Keratinocyte (primary cell): ENCODE measurements at regions not wholly inside any gene's neighbourhood (a gene's known extent, or its start where the extent isn't known, plus 50 kb on each side); places are given as distances from the start of the nearest gene placed in this dataset.

ENCODE experiments used
- DNase-seq: peaks from one replicate; pipeline ENCODE4 v3.0.0-alpha.2; 2011; ENCODE audit warnings: low read depth, missing footprints, low spot score
- FAIRE-seq: peaks from 2 replicates; lab custom pipeline; 2011; peaks lifted over from hg19 to GRCh38; lab: Jason Lieb, UNC
- H2AFZ ChIP-seq: 2 replicates; pipeline ENCODE4 v1.6.0; 2012; ENCODE audit warnings: low read length, control low read depth, inconsistent platforms; ENCODE audit not compliant: control insufficient read depth
- H3K27ac ChIP-seq: 2 replicates; pipeline ENCODE4 v1.5.1; 2011; ENCODE audit warnings: low read length; ENCODE audit not compliant: control insufficient read depth, insufficient read depth
- H3K27me3 ChIP-seq: 3 replicates; pipeline ENCODE4 v1.6.0; 2011; ENCODE audit warnings: low read length; ENCODE audit not compliant: control insufficient read depth, insufficient read depth; ENCODE audit errors: extremely low read depth
- H3K36me3 ChIP-seq, 2 experiments: 2 replicates in 1 of 2; 3 replicates in 1 of 2; pipeline ENCODE4 v1.5.1; 2011; ENCODE audit warnings: low read length in 2 of 2, mild to moderate bottlenecking in 1 of 2; ENCODE audit not compliant: control insufficient read depth in 2 of 2, insufficient read depth in 2 of 2; ENCODE audit errors: extremely low read depth in 1 of 2
- H3K4me1 ChIP-seq: 3 replicates; pipeline ENCODE4 v1.5.1; 2011; ENCODE audit warnings: low read length; ENCODE audit not compliant: control insufficient read depth, insufficient read depth; ENCODE audit errors: extremely low read depth
- H3K4me2 ChIP-seq: 3 replicates; pipeline ENCODE4 v1.6.0; 2011; ENCODE audit warnings: low read depth, low read length; ENCODE audit not compliant: control insufficient read depth, insufficient read depth; ENCODE audit errors: extremely low read depth
- H3K4me3 ChIP-seq, 3 experiments: fragments of 200-600 bp in 1 of 3; sonication (generic) in 1 of 3; 2 replicates in 2 of 3; 3 replicates in 1 of 3; pipeline ENCODE4 v1.5.1; 2011 to 2016; ENCODE audit warnings: low read length in 3 of 3, mild to moderate bottlenecking in 3 of 3, control low read depth in 2 of 3, inconsistent platforms in 1 of 3, low read depth in 1 of 3, mixed read lengths in 1 of 3, mixed run types in 1 of 3, moderate library complexity in 1 of 3; ENCODE audit not compliant: control insufficient read depth in 2 of 3, insufficient read depth in 2 of 3; ENCODE audit errors: extremely low read depth in 1 of 3
- H3K79me2 ChIP-seq: 2 replicates; pipeline ENCODE4 v1.6.0; 2012; ENCODE audit warnings: low read length; ENCODE audit not compliant: control insufficient read depth, insufficient read depth
- H3K9ac ChIP-seq: 3 replicates; pipeline ENCODE4 v1.6.0; 2011; ENCODE audit warnings: low read length; ENCODE audit not compliant: control insufficient read depth, insufficient read depth; ENCODE audit errors: extremely low read depth
- H3K9me1 ChIP-seq: 3 replicates; pipeline ENCODE4 v1.6.0; 2011; ENCODE audit warnings: low read length; ENCODE audit not compliant: control insufficient read depth, insufficient read depth; ENCODE audit errors: extremely low read depth
- H3K9me3 ChIP-seq: 2 replicates; pipeline ENCODE4 v1.5.1; 2012; ENCODE audit warnings: low read depth, low read length; ENCODE audit not compliant: control insufficient read depth
- H4K20me1 ChIP-seq: 3 replicates; pipeline ENCODE4 v1.6.0; 2011; ENCODE audit warnings: low read length; ENCODE audit not compliant: control insufficient read depth, insufficient read depth; ENCODE audit errors: extremely low read depth
- EZH2 ChIP-seq: IDR thresholded peaks from one replicate; pipeline ENCODE4 v1.6.1; 2012; ENCODE audit warnings: inconsistent platforms, mild to moderate bottlenecking, low read length, moderate library complexity
- dilution Hi-C: fragments of 300-500 bp; cut with MboI; formaldehyde crosslinking; loops from one replicate; pipeline ENCODE4 v1.7.0; 2020; ENCODE audit warnings: low sequenced_read_pairs; ENCODE audit not compliant: extremely low pct_ligation_motif_present
- TF ChIP-seq, protein P1 (sequence below), 3 experiments: IDR thresholded peaks in 1 of 3; conservative IDR thresholded peaks in 1 of 3; optimal IDR thresholded peaks in 1 of 3; 2 replicates in 2 of 3; 3 replicates in 1 of 3; pipeline versions ENCODE3 to v1.5.1; 2011; ENCODE audit warnings: low read length in 3 of 3, mild to moderate bottlenecking in 3 of 3, moderate library complexity in 2 of 3, control low read depth in 1 of 3, inconsistent platforms in 1 of 3; ENCODE audit not compliant: insufficient read depth in 2 of 3; ENCODE audit errors: extremely low read depth in 1 of 3

GRCh38 chr20:60331688-60332300, 373.6 kb downstream of the CDH26 start:
- no peak overlapping the region for H3K9ac ChIP-seq
- H3K36me3 ChIP-seq, result no peaks in the 10 kb centered on the region
- peaks cover 4% of the 10 kb centered on the region for H3K27me3 ChIP-seq
- H3K79me2 ChIP-seq, result no peaks in the 10 kb centered on the region
- no peak overlapping the region for H3K27ac ChIP-seq
- H3K9me1 ChIP-seq, result no peaks in the 10 kb centered on the region
- dilution Hi-C loops, result no loop called here
- no peak for DNase-seq
- H3K4me3 ChIP-seq, result no peak overlapping the region
- no peak for FAIRE-seq
- no peak overlapping the region for H3K4me2 ChIP-seq
- H4K20me1 ChIP-seq, result no peaks in the 10 kb centered on the region
- no peak for TF ChIP-seq EZH2
- TF ChIP-seq, protein P1, sequence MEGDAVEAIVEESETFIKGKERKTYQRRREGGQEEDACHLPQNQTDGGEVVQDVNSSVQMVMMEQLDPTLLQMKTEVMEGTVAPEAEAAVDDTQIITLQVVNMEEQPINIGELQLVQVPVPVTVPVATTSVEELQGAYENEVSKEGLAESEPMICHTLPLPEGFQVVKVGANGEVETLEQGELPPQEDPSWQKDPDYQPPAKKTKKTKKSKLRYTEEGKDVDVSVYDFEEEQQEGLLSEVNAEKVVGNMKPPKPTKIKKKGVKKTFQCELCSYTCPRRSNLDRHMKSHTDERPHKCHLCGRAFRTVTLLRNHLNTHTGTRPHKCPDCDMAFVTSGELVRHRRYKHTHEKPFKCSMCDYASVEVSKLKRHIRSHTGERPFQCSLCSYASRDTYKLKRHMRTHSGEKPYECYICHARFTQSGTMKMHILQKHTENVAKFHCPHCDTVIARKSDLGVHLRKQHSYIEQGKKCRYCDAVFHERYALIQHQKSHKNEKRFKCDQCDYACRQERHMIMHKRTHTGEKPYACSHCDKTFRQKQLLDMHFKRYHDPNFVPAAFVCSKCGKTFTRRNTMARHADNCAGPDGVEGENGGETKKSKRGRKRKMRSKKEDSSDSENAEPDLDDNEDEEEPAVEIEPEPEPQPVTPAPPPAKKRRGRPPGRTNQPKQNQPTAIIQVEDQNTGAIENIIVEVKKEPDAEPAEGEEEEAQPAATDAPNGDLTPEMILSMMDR (optimal IDR thresholded peaks at IDR 0.05 in 1 of 3, IDR thresholded peaks at IDR 0.05 in 1 of 3, conservative IDR thresholded peaks at IDR 0.05 in 1 of 3; ENCODE audit: extremely low read depth in 1 of 3, insufficient read depth in 2 of 3, low read length in 3 of 3), result no peak
- H2AFZ ChIP-seq, result no peak overlapping the region
- no peaks in the 10 kb centered on the region for H3K9me3 ChIP-seq
- H3K4me1 ChIP-seq, result no peaks in the 10 kb centered on the region

GRCh38 chr20:60332523-60332922, 374.3 kb downstream of the CDH26 start:
- H3K4me3 ChIP-seq, result no peak overlapping the region
- DNase-seq (no peak), FAIRE-seq (no peak)
- H3K4me2 ChIP-seq, result no peak overlapping the region
- H3K9me1 ChIP-seq, result no peaks in the 10 kb centered on the region
- H3K9me3 ChIP-seq, result no peaks in the 10 kb centered on the region
- H3K4me1 ChIP-seq, result no peaks in the 10 kb centered on the region
- H2AFZ ChIP-seq, result no peak overlapping the region
- TF ChIP-seq, protein P1 (optimal IDR thresholded peaks at IDR 0.05 in 1 of 3, IDR thresholded peaks at IDR 0.05 in 1 of 3, conservative IDR thresholded peaks at IDR 0.05 in 1 of 3; ENCODE audit: extremely low read depth in 1 of 3, insufficient read depth in 2 of 3, low read length in 3 of 3), result no peak
- no peak for TF ChIP-seq EZH2
- no peak overlapping the region for H3K9ac ChIP-seq
- dilution Hi-C loops, result no loop called here
- H3K27ac ChIP-seq, result no peak overlapping the region
- no peaks in the 10 kb centered on the region for H4K20me1 ChIP-seq
- H3K36me3 ChIP-seq, result no peaks in the 10 kb centered on the region
- H3K27me3 ChIP-seq, result peaks cover 4% of the 10 kb centered on the region
- H3K79me2 ChIP-seq, result no peaks in the 10 kb centered on the region
